DOHH2 (cell line): ENCODE measurements at regions not wholly inside any gene's neighbourhood (a gene's known extent, or its start where the extent isn't known, plus 50 kb on each side); places are given as distances from the start of the nearest gene placed in this dataset.

ENCODE experiments used
- CTCF ChIP-seq: fragments of 200-600 bp; sonication (generic); IDR thresholded peaks from one replicate; pipeline ENCODE4 v1.5.1; 2014; ENCODE audit warnings: antibody characterized with exemption, mild to moderate bottlenecking, low read depth, low read length; ENCODE audit not compliant: poor library complexity, severe bottlenecking
- EZH2phosphoT487 ChIP-seq: fragments of 200-600 bp; sonication (generic); IDR thresholded peaks from 2 replicates; pipeline ENCODE4 v1.6.1; 2017; ENCODE audit warnings: borderline replicate concordance, mild to moderate bottlenecking, antibody characterized with exemption, low read length, moderate library complexity, mixed read lengths

DNA sequence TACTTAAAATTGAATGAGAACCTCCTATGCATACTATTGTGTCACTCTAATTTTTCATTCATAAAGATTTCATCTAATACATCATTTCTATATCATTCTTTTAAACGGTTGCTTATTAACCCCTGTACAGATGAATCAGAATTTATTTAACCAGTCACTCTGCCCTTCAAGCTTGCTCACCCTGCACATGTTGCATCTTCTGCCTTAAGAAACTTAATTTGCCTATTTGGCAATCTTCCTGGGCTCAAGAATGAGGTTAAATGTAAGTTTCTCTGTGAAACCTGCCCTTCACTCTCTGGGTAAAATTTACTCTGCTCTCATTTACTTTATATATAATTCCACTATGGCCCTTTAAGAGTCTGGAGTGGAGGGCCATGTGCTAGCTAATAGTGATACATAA lies 434.7 kb upstream of the ZNF608 start:
- TF ChIP-seq CTCF: no peak
- TF ChIP-seq EZH2phosphoT487: no peak
